HG02885 (cell line): ENCODE measurements at regions not wholly inside any gene's neighbourhood (a gene's known extent, or its start where the extent isn't known, plus 50 kb on each side); places are given as distances from the start of the nearest gene placed in this dataset.
A peak's percentile ranks its signal among the peaks of the same experiment; 100 is the strongest.

Source experiments
- ATAC-seq: cut with Tn5 transposase; IDR thresholded peaks from one replicate; pipeline ENCODE4 v1.9.1; 2021; ENCODE audit warnings: mild to moderate bottlenecking; ENCODE audit not compliant: unreplicated experiment, poor library complexity

- ATAC-seq, result no peak
These were observed 97.8 kb upstream of the SPRED1 start for GRCh38 chr15:38154837-38155236.

- ATAC-seq, result no peak
These were observed 89.0 kb upstream of the SPRED1 start for GRCh38 chr15:38163658-38164057.

- no peak for ATAC-seq
These were observed 88.6 kb upstream of the SPRED1 start for GRCh38 chr15:38164061-38164460.

GRCh38 chr15:38164507-38164906 is 88.1 kb upstream of the SPRED1 start:
- no peak for ATAC-seq

- ATAC-seq, result no peak
These were observed 84.1 kb upstream of the SPRED1 start for GRCh38 chr15:38168467-38169070.

GRCh38 chr15:38171973-38172372 is 80.7 kb upstream of the SPRED1 start:
- ATAC-seq, result no peak

- ATAC-seq, result no peak
These were observed 77.9 kb upstream of the SPRED1 start for GRCh38 chr15:38174691-38175090.

GRCh38 chr15:38176155-38176554 is 76.5 kb upstream of the SPRED1 start:
- ATAC-seq, result peak; percentile 93

- no peak for ATAC-seq
These were observed 75.9 kb upstream of the SPRED1 start for GRCh38 chr15:38176691-38177090.

- ATAC-seq, result no peak
These were observed 69.7 kb upstream of the SPRED1 start for GRCh38 chr15:38182900-38183299.

- ATAC-seq, result no peak
These were observed 66.1 kb upstream of the SPRED1 start for GRCh38 chr15:38186507-38186906.

GRCh38 chr15:38187630-38188313 is 64.9 kb upstream of the SPRED1 start:
- ATAC-seq, result no peak

GRCh38 chr15:38189671-38190295 is 62.9 kb upstream of the SPRED1 start:
- no peak for ATAC-seq

- no peak for ATAC-seq
These were observed 62.1 kb upstream of the SPRED1 start for GRCh38 chr15:38190501-38190900.

- no peak for ATAC-seq
These were observed 60.1 kb upstream of the SPRED1 start for GRCh38 chr15:38192496-38192895.

- no peak for ATAC-seq
These were observed 59.1 kb upstream of the SPRED1 start for GRCh38 chr15:38193496-38193895.

GRCh38 chr15:38195191-38195901 is 57.3 kb upstream of the SPRED1 start:
- no peak for ATAC-seq

- ATAC-seq, result no peak
These were observed 56.6 kb upstream of the SPRED1 start for GRCh38 chr15:38196076-38196475.

GRCh38 chr15:38197553-38197952 is 55.1 kb upstream of the SPRED1 start:
- ATAC-seq, result no peak

GRCh38 chr15:38201714-38202113 is 50.9 kb upstream of the SPRED1 start:
- no peak for ATAC-seq

GRCh38 chr15:38202361-38202760 is 50.3 kb upstream of the SPRED1 start:
- no peak for ATAC-seq
